Dermis blood vessel endothelial cell (primary cell): ENCODE measurements at regions not wholly inside any gene's neighbourhood (a gene's known extent, or its start where the extent isn't known, plus 50 kb on each side); places are given as distances from the start of the nearest gene placed in this dataset.

Experiments used
- DNase-seq: peaks from one replicate; pipeline ENCODE4 v3.0.0; 2010

GRCh38 chr4:149931431-149931830, 115.8 kb upstream of the IQCM start:
- no peak for DNase-seq

DNA sequence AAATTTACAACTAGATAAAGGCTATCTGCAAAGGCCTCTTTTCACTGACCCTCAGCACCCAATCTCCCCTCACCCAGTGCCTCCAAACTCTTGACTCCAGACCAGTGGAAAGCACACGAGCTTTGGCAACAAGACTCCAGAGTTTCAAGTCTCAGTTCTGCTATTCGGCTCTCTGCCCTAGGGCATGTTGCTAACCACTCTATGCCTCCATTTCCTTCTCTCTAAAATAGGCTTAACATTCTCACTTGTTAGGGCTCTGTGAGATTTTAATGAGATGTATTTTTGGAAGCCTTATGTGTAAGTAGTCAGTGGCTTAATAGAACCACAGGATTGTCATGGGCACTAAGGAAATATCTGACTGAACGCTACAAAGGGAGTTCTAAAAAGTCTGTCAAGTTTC, 116.5 kb upstream of the IQCM start:
- no peak for DNase-seq

GRCh38 chr4:149933120-149933519, 117.5 kb upstream of the IQCM start:
- DNase-seq = no peak

DNA sequence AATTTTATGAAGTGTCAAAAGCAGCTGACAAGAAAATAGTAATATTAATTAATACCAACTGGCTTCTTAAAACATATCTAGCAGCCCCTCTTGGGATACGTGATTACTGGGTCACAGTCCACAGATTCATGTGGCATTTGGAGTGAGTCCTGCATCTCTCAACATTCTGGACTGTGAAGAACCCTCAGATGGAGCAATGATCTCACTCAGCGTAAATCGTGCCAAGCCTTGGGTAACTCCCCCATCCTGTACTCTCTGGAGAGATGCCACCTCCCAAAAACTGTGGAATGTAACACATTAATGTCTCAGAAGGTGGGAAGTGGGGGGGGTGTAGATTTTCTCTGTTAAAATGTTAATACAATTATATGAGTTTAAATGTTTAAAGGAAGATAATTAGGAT, 118.2 kb upstream of the IQCM start:
- no peak for DNase-seq

GRCh38 chr4:149949381-149949780, 128.9 kb upstream of the DCLK2 start:
- DNase-seq = no peak

DNA sequence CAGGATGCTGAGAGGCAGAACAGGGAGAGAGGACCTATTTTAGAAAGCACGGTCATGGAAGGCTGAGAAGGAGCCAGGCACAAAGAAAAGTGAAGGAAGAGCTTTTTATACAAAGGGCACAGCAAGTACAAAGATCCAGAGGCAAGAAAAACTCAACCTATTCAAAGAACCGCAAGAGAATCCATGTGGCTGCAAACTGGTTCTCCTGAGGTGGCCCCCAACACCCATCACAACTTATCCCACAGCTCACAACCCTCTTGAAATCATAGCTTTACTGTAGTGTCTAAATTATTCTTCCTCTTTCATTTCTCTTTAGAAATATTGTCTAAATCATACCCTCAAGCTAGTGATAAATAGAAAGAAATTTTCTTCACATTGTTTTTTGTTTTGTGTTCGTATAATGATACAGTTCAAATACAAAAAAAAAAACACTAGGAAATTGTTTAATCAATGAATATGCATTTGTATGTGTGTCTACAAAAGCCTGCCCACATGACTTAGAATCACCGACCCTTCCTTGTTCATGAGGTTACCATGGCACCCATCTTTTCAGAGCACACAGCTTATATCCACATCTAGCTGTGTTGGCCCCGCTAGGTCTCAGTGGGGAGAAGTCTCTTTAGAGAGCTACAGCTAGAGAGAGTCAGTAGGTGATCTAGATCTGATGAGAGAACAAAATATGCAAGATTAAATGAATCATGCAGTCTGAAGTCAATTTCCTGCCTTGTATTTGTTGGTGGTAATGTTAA, 126.9 kb upstream of the DCLK2 start:
- no peak for DNase-seq

- DNase-seq = no peak
Measured at GRCh38 chr4:149952101-149952500, 126.1 kb upstream of the DCLK2 start.

GRCh38 chr4:149952716-149953115, 125.5 kb upstream of the DCLK2 start:
- no peak for DNase-seq

GRCh38 chr4:149955780-149956390, 122.4 kb upstream of the DCLK2 start:
- DNase-seq = no peak

DNA sequence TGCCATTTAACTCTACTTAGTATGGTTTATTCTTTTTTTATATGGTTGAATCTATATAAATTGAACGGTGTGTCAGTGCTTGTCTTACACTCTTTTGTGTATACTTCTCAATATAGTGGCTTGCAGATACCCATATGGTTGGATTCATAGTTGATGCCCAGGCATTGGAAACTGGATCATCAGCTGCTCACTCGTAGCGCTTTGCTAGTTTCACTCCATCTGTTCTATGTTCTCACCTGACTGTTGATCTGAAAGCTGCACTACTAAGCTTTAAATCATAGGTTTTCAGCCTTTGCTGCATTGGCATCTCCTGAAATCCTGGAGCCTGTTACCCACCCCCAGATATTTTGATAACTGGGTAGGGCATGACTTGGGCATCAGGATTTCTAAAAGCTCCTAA, 121.6 kb upstream of the DCLK2 start:
- no peak for DNase-seq

GRCh38 chr4:149961876-149962597, 116.2 kb upstream of the DCLK2 start:
- no peak for DNase-seq

GRCh38 chr4:149964001-149964796, 114.0 kb upstream of the DCLK2 start:
- no peak for DNase-seq

DNA sequence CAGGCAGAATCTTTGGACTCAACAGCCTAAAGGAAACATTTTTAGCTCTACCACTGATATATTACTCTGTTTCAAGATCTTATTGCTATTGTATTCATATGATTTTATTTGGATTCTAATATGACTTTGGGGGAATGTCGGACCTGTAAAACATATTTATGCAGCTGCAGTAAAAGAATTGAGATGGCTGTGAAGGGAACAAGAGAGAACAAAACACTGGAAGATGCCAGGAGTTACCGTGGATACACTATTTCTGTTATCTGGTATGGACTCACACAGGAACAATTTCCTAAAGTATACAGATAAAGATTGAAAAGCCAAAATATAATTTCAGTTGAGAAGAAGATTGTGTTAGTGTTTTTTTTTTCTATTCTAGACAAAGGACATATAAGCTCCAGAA, 113.0 kb upstream of the DCLK2 start:
- no peak for DNase-seq

DNA sequence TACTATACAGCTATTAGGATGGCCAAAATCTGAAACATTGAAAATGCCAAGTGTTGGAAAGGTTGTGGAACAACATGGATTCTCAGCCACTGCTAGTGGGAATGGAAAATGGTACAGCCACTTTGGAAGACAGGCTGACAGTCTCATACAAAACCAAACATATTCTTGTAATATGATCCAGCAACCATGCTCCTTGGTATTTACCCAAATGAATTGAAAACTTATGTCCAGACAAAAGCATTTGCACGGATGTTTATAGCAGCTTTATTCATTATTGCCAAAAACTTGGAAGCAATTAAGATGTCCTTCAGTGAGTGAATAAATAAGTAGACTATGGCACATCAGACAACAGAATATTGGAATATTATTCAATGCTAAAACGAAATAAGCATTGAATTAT, 105.8 kb upstream of the DCLK2 start:
- no peak for DNase-seq

DNA sequence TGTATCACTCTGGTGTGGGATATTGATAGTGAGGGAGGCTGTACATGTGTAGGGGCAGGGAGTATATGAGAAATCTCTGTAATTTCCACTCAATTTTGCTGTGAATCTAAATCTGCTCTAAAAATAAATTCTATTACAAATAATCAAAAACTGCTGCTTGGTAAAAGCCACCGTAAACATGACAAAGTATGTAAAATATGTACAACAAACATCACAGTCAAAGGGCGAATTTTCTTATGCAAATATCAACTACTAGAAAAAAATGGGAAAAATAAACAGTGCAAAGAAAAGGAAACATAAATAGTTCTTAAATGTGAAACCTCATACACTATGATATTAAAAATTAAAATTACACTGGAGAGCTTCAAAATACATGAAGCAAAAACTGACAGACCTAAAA, 105.1 kb upstream of the DCLK2 start:
- no peak for DNase-seq

- no peak for DNase-seq
Measured at GRCh38 chr4:149975172-149975571, 103.1 kb upstream of the DCLK2 start.

- DNase-seq = no peak
Measured at GRCh38 chr4:149980121-149980682, 98.0 kb upstream of the DCLK2 start.

GRCh38 chr4:149980941-149981340, 97.3 kb upstream of the DCLK2 start:
- peak; percentile 81 for DNase-seq

- DNase-seq = no peak
Measured at GRCh38 chr4:149983401-149983800, 94.8 kb upstream of the DCLK2 start.

GRCh38 chr4:149983931-149984330, 94.3 kb upstream of the DCLK2 start:
- no peak for DNase-seq

DNA sequence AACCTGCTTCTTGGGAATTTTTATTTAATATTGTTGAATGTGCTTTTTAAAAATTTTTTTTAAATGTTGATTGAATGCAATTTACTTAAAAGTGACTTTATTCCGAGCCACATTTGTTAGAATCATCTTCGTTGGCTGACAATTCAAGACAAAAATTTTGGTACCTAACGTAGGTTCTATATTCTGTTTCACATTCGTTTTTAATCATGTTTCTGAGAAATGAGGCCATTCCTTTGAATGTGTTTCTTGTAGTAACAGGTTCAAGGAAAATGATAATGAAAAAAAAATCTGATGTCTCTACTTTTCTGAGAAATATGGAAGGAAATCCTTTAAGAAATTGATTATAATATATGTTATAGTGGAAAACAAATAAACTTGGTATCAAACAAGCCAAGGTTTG, 92.3 kb upstream of the DCLK2 start:
- DNase-seq = no peak

GRCh38 chr4:149986917-149987316, 91.3 kb upstream of the DCLK2 start:
- no peak for DNase-seq
